ENCODE measurements at regions not wholly inside any gene's neighbourhood (a gene's known extent, or its start where the extent isn't known, plus 50 kb on each side); places are given as distances from the start of the nearest gene placed in this dataset.
"Not testable (repeated sequence)": the region's sequence is repeated elsewhere in the genome, so short reads cannot be mapped to it uniquely, and the experiment has no call there.

DNA sequence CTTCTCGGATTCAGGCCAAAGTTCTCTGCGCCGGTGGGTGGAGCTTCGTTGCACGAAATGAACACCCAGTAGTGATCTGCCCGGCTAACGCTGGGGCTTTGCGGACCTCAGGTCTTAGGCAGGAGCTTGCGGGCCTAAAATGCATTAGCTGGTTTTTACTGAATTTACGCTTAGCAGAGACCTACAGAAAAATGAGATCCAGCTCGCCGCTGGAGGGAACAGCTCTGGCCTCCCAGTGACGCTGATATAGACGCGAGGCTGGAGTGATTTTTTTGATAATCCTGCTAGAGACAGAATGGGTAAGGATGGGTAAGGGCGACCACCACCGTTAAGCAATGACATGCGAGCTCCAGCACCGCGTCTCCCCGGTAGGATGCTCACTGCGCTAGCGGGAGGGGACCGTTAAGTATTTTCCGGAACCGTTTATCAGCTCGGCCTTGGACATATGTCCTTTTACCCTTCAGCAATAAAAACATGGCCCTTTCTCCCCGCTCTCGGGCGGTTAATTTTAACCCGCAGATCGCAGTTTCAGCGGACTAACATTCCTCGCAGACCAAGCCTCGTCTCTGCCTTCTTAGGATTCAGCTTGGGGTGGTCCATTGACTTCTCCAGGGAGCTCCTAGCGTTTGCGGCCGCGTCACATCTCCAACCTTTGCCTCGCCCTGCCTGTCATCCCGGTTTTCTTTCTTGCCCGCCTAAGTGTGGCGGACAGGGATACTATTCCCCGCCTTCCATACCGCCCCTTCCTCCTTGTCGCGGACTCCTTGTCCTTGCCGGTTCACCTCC is 109.3 kb downstream of the GPX5 start:
- peak overlapping the region in 1 of 2 donors; percentile 18 for H3K4me3 ChIP-seq (ENCODE audit: low read length in 2 of 2)
- no peaks in the 10 kb centered on the region for H3K36me3 ChIP-seq (ENCODE audit: control insufficient read depth in 2 of 2, insufficient read depth in 2 of 2, low read length in 1 of 2)
- H3K9me3 ChIP-seq (ENCODE audit: control insufficient read depth in 2 of 2, insufficient read depth in 1 of 2, low read length in 1 of 2) = peaks cover 0 to 8% of the 10 kb centered on the region in 2 donors
- H3K4me1 ChIP-seq (ENCODE audit: control insufficient read depth in 2 of 2, insufficient read depth in 2 of 2, low read length in 2 of 2) = peaks cover 0 to 4% of the 10 kb centered on the region in 2 donors
- no peak for DNase-seq (ENCODE audit: low read depth in 6 of 9, low spot score in 9 of 9)
- 4% methylated on average over 48 of the region's 48 CpGs for WGBS
- peaks cover 30 to 52% of the 10 kb centered on the region in 2 donors for H3K27me3 ChIP-seq (ENCODE audit: control insufficient read depth in 2 of 2, insufficient read depth in 1 of 2, low read length in 1 of 2)
- no peak overlapping the region for H3K27ac ChIP-seq (ENCODE audit: low read depth in 1 of 2, low read length in 1 of 2)

DNA sequence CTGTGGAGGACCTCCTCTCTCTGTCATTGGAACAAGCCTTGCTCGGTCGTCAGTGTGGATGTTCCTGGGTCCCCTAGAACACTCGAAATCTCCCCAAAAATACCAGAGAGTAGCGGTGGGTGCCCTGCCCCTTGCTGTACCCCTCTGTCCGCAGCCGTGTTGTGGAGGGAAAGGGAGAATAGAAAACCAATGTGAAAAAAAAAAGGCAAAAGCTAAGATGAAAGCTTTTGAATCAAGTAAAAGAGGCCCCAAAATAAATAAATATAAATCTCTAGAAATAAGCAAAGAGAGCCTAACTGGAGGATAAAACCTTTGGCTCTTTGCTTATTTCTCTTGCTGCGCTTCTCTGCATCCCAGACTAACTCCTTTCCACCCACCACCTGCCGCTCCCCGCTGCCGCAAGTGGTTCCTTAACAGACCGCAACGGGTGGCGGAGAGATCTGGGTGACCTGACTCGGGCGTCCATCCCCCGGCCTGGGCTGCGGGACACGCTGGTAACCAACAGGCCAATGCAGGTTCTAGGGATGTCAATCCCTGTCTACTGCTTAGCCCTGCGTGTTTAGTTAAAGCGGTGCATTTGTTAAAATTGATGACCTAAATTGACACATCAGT is 110.0 kb downstream of the GPX5 start:
- peak overlapping the region in 1 of 2 donors; percentile 18 for H3K4me3 ChIP-seq (ENCODE audit: low read length in 2 of 2)
- peaks cover 0 to 8% of the 10 kb centered on the region in 2 donors for H3K9me3 ChIP-seq (ENCODE audit: control insufficient read depth in 2 of 2, insufficient read depth in 1 of 2, low read length in 1 of 2)
- H3K4me1 ChIP-seq (ENCODE audit: control insufficient read depth in 2 of 2, insufficient read depth in 2 of 2, low read length in 2 of 2) = peaks cover 0 to 4% of the 10 kb centered on the region in 2 donors
- H3K27me3 ChIP-seq (ENCODE audit: control insufficient read depth in 2 of 2, insufficient read depth in 1 of 2, low read length in 1 of 2) = peaks cover 30 to 52% of the 10 kb centered on the region in 2 donors
- no peak overlapping the region for H3K27ac ChIP-seq (ENCODE audit: low read depth in 1 of 2, low read length in 1 of 2)
- 5% methylated on average over 20 of the region's 20 CpGs for WGBS
- no peak for DNase-seq (ENCODE audit: low read depth in 6 of 9, low spot score in 9 of 9)
- H3K36me3 ChIP-seq (ENCODE audit: control insufficient read depth in 2 of 2, insufficient read depth in 2 of 2, low read length in 1 of 2) = no peaks in the 10 kb centered on the region

DNA sequence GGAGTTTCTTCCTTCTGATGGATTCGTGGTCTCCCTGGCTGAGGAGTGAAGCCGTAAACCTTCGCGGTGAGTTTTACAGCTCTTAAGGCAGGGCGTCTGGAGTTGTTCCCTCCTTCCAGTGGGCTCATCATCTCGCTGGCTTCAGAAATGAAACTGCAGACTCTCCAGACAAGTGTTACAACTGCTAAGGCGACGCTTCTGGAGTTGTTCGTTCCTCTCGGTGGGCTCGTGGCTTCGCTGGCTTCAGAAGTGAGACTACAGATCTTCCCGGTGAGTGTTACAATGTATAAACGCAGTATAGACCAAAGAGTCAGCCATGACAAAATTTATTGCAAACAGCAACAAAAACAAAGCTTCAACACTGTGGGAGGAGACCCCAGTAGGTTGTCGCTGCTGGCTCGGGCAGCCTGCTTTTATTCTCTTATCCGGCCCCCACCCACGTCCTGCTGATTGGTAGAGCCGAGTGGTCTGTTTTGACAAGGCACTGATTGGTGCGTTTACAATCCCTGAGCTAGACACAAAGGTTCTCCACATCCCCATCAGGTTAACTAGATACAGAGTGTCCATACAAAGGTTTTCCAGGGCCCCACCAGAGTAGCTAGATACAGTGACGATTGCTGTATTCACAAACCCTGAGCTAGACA is 113.2 kb downstream of the GPX5 start:
- 88% methylated on average over 21 of the region's 21 CpGs for WGBS
- Histone ChIP-seq H3K4me1 (ENCODE audit: control insufficient read depth in 2 of 2, insufficient read depth in 2 of 2, low read length in 2 of 2) (peaks cover 0 to 4% of the 10 kb centered on the region in 2 donors), H3K27me3 (ENCODE audit: control insufficient read depth in 2 of 2, insufficient read depth in 1 of 2, low read length in 1 of 2) (peaks cover 25 to 43% of the 10 kb centered on the region in 2 donors), H3K36me3 (ENCODE audit: control insufficient read depth in 2 of 2, insufficient read depth in 2 of 2, low read length in 1 of 2) (no peaks in the 10 kb centered on the region), H3K9me3 (ENCODE audit: control insufficient read depth in 2 of 2, insufficient read depth in 1 of 2, low read length in 1 of 2) (peaks cover 0 to 8% of the 10 kb centered on the region in 2 donors), H3K27ac (ENCODE audit: low read depth in 1 of 2, low read length in 1 of 2) (no peak overlapping the region), H3K4me3 (ENCODE audit: low read length in 2 of 2) (no peak overlapping the region)
- no peak for DNase-seq (ENCODE audit: low read depth in 6 of 9, low spot score in 9 of 9)

DNA sequence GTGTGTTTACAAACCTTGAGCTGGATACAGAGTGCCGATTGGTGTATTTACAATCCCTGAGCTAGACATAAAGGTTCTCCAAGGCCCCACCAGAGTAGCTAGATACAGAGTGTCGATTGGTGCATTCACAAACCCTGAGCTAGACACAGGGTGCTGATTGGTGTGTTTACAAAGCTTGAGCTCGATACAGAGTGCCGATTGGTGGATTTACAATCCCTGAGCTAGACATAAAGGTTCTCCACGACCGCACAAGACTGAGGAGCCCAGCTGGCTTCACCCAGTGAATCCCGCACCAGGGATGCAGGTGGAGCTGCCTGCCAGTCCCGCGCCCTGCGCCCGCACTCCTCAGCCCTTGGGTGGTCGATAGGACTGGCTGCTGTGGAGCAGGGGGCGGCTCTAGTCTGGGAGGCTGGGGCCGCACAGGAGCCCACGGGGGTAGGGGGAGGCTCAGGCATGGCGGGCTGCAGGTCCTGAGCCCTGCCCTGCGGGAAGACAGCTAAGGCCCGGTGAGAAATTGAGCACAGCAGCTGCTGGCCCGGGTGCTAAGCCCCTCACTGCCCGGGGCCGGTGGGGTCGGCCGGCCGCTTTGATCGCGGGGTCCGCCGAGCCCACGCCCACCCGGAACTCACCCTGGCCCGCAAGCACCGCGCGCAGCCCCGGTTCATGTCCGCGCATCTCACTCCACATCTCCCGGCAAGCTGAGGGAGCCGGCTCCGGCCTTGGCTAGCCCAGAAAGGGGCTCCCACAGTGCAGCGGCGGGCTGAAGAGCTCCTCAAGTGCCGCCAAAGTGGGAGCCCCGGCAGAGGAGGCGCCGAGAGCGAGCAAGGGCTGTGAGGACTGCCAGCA is 114.0 kb downstream of the GPX5 start:
- not testable (repeated sequence) for H3K4me1 ChIP-seq (ENCODE audit: control insufficient read depth in 2 of 2, insufficient read depth in 2 of 2, low read length in 2 of 2); H3K36me3 ChIP-seq (ENCODE audit: control insufficient read depth in 2 of 2, insufficient read depth in 2 of 2, low read length in 1 of 2); H3K27ac ChIP-seq (ENCODE audit: low read depth in 1 of 2, low read length in 1 of 2); H3K9me3 ChIP-seq (ENCODE audit: control insufficient read depth in 2 of 2, insufficient read depth in 1 of 2, low read length in 1 of 2); H3K4me3 ChIP-seq (ENCODE audit: low read length in 2 of 2); DNase-seq (ENCODE audit: low read depth in 6 of 9, low spot score in 9 of 9)
- WGBS = 97% methylated on average over 47 of the region's 47 CpGs
- peaks cover 20 to 37% of the 10 kb centered on the region in 2 donors for H3K27me3 ChIP-seq (ENCODE audit: control insufficient read depth in 2 of 2, insufficient read depth in 1 of 2, low read length in 1 of 2)

DNA sequence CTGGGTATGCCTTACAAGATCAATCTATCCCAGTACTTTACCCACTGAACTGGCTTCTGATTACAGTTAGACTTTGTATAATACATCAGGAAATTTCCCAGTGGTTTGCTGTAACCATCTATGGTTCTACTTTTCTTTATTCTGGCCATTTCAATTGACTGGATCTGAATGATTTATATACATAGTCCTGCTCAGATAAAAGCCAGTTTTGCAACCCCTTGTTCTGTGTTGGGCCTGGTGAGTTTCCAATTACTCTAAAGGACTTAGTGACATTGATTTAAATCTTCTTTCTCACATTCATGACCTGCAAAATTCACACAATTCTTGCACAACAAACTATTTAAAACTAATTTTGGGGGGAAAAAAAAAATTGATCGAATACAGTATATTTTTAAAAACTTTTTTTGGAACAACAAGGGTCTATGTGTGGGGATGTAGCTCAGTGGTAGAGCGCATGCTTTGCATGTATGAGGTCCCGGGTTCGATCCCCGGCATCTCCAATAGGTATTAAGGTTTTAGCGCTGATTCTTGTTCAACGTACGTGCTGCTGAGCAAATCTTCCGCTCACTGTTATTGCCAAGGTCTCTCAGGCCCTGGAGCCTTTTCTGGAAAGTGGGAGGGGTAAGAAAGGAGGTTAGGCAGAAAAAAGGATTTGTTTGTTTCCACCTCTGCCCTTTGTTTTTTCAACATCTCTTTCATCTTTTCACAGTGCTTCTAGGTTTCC is 117.5 kb downstream of the GPX5 start:
- H3K9me3 ChIP-seq (ENCODE audit: control insufficient read depth in 2 of 2, insufficient read depth in 1 of 2, low read length in 1 of 2) = peaks cover 0 to 3% of the 10 kb centered on the region in 2 donors
- WGBS = 14% methylated on average over 9 of the region's 9 CpGs
- no peak for DNase-seq (ENCODE audit: low read depth in 6 of 9, low spot score in 9 of 9)
- no peaks in the 10 kb centered on the region for H3K36me3 ChIP-seq (ENCODE audit: control insufficient read depth in 2 of 2, insufficient read depth in 2 of 2, low read length in 1 of 2)
- no peak overlapping the region for H3K4me3 ChIP-seq (ENCODE audit: low read length in 2 of 2)
- no peaks in the 10 kb centered on the region for H3K4me1 ChIP-seq (ENCODE audit: control insufficient read depth in 2 of 2, insufficient read depth in 2 of 2, low read length in 2 of 2)
- H3K27ac ChIP-seq (ENCODE audit: low read depth in 1 of 2, low read length in 1 of 2) = no peak overlapping the region
- peaks cover 0 to 11% of the 10 kb centered on the region in 2 donors for H3K27me3 ChIP-seq (ENCODE audit: control insufficient read depth in 2 of 2, insufficient read depth in 1 of 2, low read length in 1 of 2)

DNA sequence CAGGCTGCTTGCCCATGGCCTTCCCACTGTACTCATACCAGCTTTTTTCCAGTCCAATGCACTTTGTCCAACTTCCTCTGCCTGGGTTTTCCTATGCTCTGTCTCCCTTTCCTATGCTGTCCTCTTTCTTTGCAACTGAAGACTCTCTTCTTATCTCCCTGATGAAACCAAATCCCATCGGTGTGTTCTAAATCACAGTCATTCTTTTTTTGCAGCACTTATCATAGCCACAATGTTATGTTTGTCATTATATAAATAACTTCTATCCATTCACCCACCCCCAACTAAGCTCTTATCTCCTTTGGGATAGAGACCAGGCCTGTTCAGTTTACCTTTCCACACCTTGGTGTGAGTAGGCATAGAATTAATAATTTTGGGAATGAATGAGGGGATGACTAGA is 121.0 kb downstream of the GPX5 start:
- WGBS = 85% methylated on average over 1 of the region's 1 CpG
- Histone ChIP-seq H3K27me3 (ENCODE audit: control insufficient read depth in 2 of 2, insufficient read depth in 1 of 2, low read length in 1 of 2) (peaks cover 9 to 29% of the 10 kb centered on the region in 2 donors), H3K27ac (ENCODE audit: low read depth in 1 of 2, low read length in 1 of 2) (no peak overlapping the region)

DNA sequence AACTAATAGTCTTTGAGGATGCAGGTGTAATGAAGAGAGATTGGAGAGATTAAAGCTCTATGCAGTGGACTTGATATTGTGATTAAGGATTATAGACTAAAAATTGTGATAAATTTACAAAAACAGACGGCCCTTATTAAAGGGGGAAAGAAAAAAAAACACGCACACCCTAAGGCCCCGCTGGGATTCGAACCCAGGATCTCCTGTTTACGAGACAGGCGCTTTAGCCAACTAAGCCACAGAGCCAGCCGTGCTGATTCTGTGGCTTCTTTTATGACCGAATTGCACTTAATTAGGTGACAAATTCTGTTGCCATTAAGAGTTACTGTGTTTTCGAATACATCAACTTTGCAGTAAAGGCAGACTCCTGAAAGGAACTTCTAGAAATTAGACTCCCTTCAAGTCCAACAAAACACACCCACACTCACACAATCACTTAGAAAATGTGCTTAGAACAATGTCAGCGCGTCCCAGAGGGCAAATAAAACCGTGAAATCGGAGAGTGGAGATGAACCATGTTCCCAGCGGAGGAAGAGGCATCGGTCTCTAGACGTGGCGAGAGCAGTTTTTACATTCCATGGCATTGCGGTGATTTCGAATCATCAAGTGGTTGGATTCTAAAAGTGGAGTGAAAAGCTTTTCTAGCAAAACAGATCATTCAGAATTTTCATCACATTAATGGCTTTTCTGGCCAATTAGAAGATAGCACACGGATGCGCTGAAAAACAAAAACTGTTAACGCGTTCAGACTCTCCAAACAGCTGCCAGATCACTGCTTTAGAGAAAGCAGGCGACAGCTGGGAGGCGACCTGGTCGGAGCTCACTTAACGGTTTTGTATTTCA is 122.6 kb downstream of the GPX5 start:
- Histone ChIP-seq H3K9me3 (ENCODE audit: control insufficient read depth in 2 of 2, insufficient read depth in 1 of 2, low read length in 1 of 2) (no peaks in the 10 kb centered on the region), H3K4me3 (ENCODE audit: low read length in 2 of 2) (peak overlapping the region; percentile 37 to 39), H3K36me3 (ENCODE audit: control insufficient read depth in 2 of 2, insufficient read depth in 2 of 2, low read length in 1 of 2) (no peaks in the 10 kb centered on the region), H3K4me1 (ENCODE audit: control insufficient read depth in 2 of 2, insufficient read depth in 2 of 2, low read length in 2 of 2) (peaks cover 4 to 6% of the 10 kb centered on the region in 2 donors), H3K27ac (ENCODE audit: low read depth in 1 of 2, low read length in 1 of 2) (no peak overlapping the region), H3K27me3 (ENCODE audit: control insufficient read depth in 2 of 2, insufficient read depth in 1 of 2, low read length in 1 of 2) (peaks cover 12 to 29% of the 10 kb centered on the region in 2 donors)
- WGBS = 2% methylated on average over 27 of the region's 27 CpGs
- peak in 5 of 9 donors; percentile 4 to 69 (median 14) for DNase-seq (ENCODE audit: low read depth in 6 of 9, low spot score in 9 of 9)

More for the DNA sequence above, 121.0 kb downstream of the GPX5 start:
- no peaks in the 10 kb centered on the region for H3K9me3 ChIP-seq (ENCODE audit: control insufficient read depth in 2 of 2, insufficient read depth in 1 of 2, low read length in 1 of 2)
- H3K4me3 ChIP-seq (ENCODE audit: low read length in 2 of 2) = no peak overlapping the region
- peaks cover 4 to 6% of the 10 kb centered on the region in 2 donors for H3K4me1 ChIP-seq (ENCODE audit: control insufficient read depth in 2 of 2, insufficient read depth in 2 of 2, low read length in 2 of 2)
- DNase-seq (ENCODE audit: low read depth in 6 of 9, low spot score in 9 of 9) = no peak
- no peaks in the 10 kb centered on the region for H3K36me3 ChIP-seq (ENCODE audit: control insufficient read depth in 2 of 2, insufficient read depth in 2 of 2, low read length in 1 of 2)

Data from thymus (tissue), 11 donors.